Hindlimb muscle (tissue), 1 donor: ENCODE measurements at regions not wholly inside any gene's neighbourhood (a gene's known extent, or its start where the extent isn't known, plus 50 kb on each side); places are given as distances from the start of the nearest gene placed in this dataset.
A peak's percentile ranks its signal among the peaks of the same experiment; 100 is the strongest.
"Not testable (repeated sequence)": the region's sequence is repeated elsewhere in the genome, so short reads cannot be mapped to it uniquely, and the experiment has no call there.

Experiments
- DNase-seq: peaks from one replicate; pipeline ENCODE4 v3.0.0-alpha.2; 2013

DNA sequence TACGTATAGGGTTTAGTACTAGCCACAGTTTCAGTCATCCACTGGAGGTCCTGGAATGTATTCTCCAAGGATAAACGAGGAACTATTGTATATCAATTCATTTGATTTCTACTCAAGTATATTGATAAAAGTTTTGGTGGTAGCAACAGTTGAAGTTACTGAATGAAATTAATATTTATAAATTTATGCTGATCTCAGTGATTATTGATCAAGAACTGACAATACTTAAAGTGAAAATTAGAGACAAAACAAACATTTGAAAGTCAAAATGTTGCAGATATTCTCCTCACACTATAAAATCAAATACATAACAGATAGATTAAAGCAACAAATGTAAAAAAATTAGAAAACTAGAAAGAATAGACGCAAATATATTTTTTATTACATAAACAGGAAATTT lies 150.9 kb upstream of the SLC35G4 start:
- no peak for DNase-seq

DNA sequence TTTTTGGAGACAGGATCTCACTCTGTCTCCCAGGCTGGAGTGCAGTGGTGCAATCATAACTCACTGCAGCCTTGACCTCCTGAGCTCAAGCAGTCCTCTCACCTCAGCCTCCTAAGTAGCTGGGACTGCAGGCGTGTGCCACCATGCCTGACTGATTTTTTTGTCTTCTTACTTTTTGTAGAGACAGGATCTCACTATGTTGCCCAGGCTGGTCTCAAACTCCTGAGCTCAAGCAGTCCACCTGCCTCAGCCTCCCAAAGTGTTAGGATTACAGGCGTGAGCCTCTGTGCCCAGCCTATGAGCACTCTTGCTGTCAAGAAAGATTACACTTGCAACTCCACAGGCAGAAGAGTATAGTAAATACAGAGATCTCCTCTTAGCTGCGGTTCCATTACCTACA lies 151.5 kb upstream of the SLC35G4 start:
- DNase-seq: not testable (repeated sequence)

DNA sequence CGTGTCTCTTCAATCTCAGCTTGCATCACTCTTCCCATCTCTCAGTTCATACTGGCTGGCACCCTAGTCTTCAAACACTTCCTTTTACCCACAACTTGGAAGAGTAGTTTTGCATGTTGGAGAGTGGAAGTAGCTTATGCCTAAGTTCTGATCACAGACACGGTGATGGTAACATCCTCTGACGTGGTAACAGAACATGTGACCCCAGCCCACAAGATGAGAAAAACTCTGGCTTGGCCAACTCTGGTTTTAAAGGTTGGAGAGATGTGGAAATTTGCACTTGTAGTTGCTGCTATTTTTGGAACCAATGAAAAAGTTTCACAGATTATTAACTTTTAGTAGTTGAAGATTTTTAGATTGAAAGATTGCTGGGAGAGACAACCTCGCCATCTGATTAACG lies 155.4 kb upstream of the SLC35G4 start:
- DNase-seq: no peak

DNA sequence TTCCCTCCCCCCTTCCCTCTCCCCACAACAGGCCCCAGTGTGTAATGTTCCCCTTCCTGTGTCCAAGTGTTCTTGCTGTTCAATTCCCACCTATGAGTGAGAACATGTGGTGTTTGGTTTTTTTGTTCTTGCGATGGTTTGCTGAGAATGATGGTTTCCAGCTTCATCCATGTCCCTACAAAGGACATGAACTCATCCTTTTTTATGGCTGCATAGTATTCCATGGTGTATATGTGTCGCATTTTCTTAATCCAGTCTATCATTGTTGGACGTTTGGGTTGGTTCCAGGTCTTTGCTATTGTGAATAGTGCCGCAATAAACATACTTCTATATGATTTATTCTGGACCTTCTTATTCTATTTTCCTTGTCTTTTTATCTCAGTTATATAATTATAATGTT lies 165.2 kb upstream of the SLC35G4 start:
- DNase-seq: not testable (repeated sequence)

DNA sequence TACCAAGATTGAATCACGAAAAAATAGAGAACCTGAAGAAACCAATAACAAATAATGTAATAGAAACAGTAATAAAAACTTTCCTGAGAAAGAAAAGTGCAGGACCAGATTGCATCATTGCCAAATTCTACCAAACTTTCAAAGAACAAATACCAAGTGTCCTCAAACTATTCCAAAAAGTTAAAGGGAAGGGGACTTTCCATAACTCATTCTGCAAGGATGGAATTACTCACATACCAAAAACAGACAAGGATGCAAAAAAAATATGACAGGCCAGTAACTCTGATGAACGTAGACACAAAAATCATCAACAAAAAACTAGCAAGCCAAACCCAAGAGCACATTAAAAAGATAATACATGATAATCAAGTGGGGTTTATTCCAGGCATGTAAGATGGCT lies 172.3 kb upstream of the SLC35G4 start:
- no peak for DNase-seq

DNA sequence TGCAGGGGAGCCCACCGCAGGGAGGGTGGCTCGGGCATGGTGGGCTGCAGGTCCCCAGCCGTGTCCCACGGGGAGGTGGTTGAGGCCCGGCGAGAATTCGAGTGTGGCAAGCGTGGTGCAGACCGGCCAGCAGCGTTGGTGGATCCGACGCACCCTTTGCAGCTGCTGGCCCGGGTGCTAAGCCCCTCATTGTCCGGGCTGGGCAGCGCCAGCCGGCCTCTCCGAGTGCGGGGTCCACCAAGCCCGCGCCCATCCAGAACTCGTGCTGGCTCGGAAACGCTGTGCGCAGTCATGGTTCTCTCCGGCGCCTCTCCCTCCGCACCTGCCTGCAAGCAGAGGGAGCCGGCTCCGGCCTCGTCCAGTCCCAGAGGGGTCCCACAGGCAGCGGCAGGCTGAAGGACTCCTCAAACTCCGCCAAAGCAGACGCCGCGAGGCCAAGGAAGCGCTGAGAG lies 177.0 kb upstream of the SLC35G4 start:
- no peak for DNase-seq

DNA sequence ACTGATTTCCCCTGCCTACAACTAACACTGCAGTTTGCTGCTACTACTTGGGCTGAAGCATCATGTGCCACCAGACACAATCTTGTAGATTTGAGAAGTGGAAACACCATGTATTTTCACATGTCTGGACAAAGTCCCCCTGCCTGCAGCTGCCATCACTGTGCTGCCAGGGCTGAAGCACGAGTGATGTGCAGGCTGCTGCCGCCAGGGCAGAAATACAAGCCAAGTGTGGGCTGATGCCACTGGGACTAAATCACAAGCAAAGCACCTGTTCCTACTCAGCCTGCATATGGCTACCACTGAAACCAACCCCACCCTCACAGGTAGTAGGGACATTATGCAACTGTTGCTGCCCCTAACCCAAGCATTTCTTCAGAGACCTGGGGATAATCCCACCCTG lies 179.5 kb upstream of the SLC35G4 start:
- no peak for DNase-seq

DNA sequence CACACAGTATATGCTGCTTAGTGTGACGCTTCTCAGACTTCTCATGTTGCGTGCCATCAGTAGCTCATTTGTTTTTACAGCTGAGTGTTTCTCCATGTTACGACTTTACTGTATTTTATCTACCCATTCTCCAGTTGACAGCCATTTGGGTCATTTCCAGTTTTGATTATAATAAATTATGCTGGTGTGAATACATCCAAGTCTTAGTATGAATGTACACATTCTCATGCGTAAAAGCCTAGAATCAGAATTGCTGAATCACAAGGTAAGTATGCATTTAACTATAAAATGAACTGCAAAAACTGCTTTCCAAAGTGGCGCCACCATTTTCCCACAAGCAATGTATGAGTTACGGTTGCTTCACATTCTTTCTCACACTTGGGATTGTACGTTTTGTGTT lies 184.2 kb upstream of the SLC35G4 start:
- no peak for DNase-seq

DNA sequence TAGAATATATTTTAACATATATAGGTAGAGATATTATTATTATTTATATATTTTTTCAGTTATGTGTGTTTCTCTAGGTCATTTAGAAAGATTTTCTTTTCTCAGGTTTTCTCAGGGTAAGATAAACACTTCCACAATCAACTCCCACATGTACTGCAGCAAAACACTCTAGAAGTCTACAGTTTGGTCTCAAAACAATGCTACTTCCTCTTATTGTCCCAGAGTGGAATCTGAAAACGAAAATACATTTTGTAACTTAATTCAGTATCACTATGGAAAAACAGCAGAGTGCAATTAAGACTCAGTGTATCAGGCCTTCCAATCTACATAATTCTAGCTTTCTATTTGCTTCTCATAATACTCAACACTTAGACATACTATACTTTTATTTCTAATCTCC lies 190.1 kb upstream of the SLC35G4 start:
- DNase-seq: no peak

DNA sequence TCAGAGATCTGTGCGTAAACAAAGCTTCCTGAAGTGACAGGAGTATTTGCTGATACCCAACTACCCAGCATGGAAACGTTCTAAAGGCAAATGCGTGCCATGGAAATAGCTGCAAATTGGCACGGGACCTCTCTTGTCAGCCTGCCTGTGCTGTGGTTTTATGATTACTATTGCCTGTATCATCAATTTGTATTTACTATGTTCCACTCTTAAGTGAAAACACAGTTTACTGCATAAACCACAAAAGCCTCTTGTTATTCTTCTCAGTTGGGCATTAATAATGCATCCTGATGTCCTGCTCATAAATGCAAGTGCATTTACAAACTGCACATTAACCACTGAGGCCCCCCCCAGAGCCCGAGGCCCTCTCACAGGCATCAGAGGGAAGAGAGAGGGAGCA lies 196.6 kb upstream of the SLC35G4 start:
- DNase-seq: no peak

DNA sequence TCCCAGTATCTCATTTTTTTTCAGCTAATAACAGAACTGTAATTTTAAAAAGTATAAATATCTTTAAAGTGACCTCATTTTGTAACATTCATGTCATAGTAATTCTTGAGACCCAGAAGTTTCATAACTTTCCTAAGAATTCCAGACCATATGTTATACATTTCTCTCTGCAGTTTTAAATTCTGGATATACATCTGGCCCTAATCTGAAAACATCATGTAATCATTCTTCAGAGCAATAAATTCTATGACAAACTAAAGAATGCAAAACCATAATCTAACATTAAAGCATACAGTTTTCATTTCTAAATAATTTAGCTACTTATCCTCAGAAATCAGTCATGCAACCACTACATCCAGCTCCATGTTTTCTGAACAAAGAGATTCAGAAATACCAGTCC lies 198.3 kb upstream of the SLC35G4 start:
- DNase-seq: no peak

DNA sequence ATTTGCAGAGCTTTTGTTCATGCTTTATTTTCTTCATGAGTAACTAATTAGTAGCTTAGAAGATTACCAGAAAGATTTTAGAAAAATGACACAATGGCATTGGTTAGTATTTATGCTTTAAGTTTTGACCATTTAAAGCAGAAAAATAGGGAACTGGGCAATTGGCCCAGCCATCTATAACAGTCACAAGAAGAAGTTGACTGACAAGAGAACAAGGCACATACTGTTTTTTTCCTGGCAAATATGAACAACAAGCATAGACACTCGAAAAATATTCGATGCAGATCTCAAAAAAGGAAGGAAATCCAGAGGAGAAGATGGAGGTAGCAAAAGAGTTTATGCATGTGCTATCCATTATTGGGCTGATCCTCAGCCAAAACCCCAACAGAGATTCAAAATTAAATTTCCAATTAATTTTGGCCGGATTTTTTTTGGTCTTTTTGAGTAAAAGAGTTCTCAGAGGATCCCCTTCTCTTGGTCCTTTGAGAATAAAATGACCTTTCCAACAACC lies 200.8 kb upstream of the SLC35G4 start:
- DNase-seq: no peak

DNA sequence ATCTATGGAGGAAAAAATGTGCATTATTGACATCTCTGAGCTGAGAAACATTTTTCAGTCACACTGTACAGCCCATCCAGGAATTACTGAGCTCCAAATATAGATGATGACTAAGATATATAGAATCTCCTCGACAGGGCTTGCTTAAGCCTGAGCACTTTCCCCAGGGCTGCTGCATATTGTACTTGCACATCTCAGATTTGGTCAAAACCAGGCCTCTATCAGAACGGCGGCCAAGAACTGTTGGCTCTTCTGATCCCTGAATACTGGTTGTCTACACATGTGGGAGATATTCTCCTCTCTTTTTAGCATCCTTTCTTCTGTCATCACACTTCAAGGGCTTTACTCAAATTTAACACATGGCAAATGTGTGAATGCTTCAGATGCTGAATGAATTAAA lies 201.5 kb upstream of the SLC35G4 start:
- DNase-seq: peak; percentile 46

DNA sequence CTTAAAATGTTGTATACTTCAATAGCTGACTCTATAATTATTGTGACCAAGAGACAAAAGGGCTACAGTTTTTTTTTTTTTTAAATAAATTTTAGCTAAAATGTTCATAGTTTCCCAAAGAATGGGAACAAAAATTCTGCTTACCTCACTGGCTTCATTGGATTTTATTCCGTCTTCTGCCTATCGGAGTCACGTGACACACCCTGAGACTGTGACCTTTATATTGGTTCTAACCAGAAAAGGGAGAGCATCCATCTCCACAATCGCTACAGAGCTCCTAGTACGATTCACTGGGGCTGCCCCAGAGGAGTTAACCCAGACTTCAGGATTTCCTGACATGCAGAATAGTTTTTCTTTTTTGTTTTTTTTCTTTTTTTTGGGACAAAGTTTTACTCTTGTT lies 203.6 kb upstream of the SLC35G4 start:
- no peak for DNase-seq

DNA sequence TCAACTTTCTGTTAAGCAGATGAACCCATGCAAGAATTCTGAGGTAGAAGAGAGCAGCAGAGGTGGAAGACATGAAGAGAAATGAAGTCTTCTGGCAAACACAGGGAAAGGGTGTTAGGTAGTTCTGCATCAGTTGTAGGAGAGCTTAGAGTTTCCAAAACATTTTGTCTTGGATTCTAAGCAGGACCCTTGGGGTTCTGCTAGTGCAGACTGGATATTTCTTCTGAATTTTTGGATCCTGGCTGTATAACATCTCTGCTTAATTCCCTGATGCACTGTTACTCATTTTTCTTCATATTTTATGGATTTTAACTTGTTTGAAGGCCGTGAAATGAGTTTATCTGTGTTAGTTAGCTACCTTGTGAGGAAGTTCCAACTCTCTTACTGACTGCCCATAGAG lies 208.7 kb upstream of the SLC35G4 start:
- peak; percentile 27 for DNase-seq

DNA sequence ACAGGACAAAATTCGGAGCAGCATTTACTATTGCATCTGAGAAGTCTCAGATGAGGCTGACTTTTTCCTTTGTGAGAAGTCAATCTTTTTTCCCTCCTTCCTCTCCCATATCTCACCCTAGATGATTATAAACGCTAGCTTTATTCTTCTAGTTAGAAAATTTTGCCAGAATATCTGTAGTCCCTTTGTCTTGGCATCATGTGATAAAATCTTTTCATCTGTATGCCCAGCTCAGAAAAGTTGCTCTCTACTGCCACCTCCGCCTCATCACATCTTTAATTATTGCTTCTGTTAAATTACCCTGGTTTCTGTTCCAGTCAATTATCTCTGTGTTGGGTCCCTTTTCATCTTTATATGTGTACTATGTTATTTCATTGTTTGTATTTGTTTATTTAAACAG lies 210.8 kb upstream of the SLC35G4 start:
- DNase-seq: no peak

DNA sequence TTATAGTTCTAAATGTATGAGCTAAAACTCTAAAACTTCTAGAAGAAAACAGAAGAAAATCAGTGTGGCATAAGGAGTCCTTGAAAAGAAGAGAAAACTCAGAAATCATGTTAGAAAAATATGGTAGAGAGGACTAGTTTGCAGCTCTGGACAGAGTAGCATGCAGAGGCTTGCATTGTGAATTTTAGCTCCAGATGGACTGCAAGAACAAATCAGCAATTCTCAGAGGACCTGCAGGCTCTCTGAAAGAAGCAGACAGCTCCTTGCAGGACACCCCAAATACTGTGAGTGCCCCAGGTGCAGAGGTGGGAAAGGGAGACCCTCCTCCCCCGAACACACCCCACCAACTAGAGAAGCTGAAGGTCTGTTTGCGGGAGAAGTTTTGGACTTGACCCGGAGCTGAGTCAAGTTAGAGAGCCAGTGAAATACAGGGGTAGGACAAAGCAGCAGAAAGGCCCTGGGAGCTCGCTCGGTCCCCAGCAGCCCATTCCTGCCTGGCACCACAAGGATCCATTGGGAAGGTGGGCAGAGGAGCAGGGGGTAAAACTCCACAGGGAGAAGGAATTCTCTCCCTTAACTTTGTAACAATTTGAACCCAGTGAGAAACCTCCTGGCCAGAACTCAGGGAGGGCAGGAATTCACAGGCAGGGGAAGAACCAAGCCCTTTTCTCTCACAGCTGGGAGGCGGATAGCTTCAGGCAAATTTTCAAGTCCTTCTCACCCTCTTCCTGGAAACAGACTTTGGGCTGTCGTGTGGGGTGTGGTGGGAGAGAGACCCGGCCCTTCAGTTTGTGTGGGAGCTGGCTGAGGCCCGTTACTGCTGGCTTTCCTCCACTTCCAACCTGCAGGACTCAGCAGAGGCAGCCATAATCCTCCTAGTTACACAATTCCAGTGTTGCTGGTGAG lies 216.2 kb upstream of the SLC35G4 start:
- DNase-seq: peak; percentile 58

DNA sequence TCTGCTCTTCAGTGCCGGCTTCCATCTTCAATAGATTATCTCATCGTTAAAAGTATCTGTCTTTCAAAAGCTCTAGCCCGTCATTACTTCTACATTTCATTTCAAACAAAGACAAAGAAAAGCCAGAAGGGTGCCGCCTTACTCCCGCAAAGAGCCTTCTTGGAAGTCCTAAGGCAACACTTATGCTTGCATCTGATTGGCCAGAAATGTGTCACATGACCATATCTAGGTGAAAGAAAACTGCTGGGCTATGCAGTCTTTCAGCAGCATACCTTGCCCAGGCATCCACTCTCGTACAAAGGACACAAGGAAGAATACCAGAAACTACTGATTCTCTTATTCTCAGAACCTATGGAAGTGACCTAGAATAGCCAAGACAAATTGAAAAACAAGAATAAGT lies 217.1 kb upstream of the SLC35G4 start:
- no peak for DNase-seq

DNA sequence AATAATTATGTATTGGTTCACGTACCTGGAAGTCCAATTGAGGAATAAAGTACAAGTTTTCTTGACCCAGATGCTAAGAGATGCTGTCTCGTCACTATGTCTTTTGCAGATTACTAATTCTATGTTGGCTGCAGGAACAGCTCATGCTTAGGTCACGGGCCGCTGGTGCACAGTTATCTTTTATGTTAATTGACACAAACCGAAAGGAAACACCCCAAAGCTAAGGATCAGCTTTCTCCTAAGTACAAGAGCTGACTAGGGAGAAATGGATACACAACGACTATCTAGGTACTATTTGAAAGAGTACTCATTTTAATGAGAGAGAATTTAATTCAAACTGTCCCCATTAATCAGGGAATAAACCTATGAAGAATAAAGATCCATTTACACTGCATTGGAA lies 217.7 kb upstream of the SLC35G4 start:
- no peak for DNase-seq

DNA sequence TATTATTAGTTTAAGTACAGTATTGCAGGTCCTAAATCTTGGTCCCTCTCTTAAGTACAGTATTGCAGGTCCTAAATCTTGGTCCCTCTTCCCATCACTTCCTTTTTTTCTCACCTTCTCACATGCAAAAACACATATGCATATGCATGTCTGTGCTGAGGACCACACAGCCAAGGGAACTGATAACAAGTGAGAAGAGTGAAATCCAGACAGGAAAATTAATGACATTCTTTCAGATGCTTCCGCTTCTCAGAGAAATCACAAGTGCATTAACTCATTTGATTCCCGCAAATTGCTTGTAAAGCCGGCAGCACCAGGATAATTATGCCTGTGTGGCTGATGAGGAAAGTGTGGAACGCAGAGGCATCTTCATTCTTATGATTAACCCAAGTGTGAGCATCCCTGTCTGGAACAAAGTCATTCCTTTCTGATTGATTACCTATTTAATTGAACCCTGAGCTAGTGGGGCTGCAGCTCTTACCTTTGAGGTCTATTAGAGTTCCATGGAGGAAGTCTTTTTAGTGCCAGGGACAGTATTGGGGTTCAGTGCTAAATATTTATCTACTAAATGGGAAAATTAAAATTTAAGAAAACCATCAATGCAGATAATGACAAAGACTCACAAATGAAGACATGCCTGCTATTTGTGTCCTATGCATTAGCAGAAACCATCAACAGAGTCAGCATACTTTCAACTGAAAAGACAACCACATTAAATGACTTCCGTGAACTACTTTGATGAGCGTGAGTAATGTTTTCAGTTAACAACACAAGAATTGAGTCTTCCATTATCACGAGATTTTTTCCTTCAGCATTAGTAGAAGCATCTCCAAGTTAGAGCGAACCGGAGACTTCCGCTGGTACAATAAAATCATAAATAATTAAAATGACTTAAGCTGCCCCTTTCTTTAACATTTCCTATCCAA lies 220.4 kb upstream of the SLC35G4 start:
- no peak for DNase-seq

DNA sequence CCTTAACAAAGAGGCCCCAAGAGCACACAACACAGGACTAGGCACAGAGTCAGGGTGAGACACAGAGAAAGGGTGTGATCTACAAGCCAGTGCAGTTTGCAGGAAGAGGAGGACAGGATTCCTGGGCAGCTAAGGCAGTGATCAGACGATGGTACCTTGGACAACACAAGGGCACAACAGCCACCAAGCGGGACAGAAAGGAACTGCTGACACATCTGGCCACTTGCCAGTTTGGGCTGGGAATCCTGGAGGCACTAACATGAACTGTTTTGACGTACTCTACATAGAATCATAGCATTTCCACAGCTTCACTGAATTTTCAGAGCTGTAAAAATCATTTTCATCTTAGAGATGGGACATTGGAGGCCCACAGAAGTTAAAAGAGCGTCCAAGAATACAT lies 221.5 kb upstream of the SLC35G4 start:
- no peak for DNase-seq

DNA sequence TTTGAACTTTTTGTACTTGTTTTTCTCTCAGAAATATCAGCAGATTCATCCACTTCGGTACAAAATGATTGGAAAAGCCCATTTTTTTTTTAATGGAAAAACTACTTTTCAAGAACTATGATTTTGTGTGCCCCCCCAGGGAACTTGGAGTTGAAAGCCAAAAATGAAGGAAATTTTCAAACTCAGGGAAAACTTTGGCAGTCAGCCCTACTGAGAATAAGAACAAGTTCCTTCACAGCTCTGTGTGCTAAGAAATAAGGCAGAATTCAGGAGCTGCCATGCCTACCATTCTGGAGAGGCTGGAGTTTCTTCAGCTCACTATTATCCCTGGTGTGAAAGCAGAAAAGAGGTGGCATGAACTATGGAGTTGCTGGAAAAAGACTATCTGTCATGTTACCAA lies 226.0 kb upstream of the SLC35G4 start:
- peak; percentile 77 for DNase-seq

DNA sequence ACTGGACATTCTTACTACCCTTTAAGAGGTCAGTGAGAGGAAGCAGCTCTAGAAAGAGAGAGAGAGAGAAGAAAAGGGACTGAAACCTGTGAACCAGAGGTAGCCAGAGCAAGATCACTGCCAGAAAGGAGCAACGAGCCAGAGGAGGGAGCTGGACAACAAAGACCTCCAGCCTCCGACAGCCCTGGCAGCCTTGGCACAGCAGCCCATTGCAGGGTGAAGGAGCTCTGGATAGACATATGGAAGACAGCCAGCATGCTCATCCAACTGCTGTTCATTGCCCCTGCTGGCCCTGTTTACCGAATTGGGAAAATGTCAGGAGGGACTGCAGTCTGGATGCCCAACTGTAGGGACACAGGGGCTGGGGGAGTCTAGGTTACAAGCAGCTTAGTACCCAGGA lies 228.4 kb upstream of the SLC35G4 start:
- no peak for DNase-seq
